Esophagus squamous epithelium (tissue), 4 donors: ENCODE measurements at regions not wholly inside any gene's neighbourhood (a gene's known extent, or its start where the extent isn't known, plus 50 kb on each side); places are given as distances from the start of the nearest gene placed in this dataset.

Experiments used
- POLR2A ChIP-seq, 4 donors: fragments of 450-650 bp; IDR thresholded peaks; one replicate each; pipeline ENCODE4 v1.6.1; 2017; ENCODE audit warnings: antibody characterized with exemption in 4 of 4, mild to moderate bottlenecking in 4 of 4, moderate library complexity in 3 of 4
- TF ChIP-seq, protein P1 (sequence below), 6 experiments: fragments of 450-650 bp in 4 of 6; fragments of 200-600 bp in 2 of 6; sonication (generic) in 2 of 6; IDR thresholded peaks; one replicate each; pipeline ENCODE4 v1.5.1; 2016 to 2019; ENCODE audit warnings: antibody characterized with exemption in 6 of 6, mild to moderate bottlenecking in 4 of 6, moderate library complexity in 4 of 6

DNA sequence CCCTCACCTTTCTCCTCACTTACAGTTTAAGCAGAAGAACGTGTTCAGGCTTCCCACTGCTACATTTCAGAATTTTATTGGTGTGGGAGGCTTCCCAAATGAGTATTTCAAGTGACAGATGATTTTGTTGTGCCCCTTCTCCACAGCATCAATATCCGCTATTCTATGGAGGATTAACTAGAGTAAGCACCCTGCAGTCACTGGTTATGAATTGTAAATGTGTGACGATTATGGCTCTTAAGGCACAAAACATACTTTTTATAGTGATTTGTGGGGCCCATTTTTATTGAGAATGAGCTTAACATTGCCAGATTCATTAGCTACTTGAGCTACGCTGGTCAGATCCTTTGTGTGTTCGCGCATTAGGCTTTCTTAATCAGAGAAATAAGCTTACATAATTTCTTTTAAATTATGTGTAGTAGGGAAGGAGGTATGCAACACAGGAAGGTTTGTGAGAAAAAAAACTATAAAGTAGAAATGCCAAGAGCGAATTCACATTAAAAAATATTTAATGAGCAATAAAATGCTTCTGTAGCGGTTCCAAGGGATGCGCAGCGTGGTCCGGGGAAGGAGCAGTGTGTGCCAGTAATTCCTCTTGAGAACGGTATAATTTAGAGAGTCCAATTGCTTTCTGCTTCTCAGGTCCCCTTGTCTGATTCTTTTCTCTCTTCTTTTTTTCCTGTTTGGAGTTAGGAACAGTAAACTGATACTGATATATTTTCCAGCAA is 2380.4 kb downstream of the MAT2B start:
- TF ChIP-seq, protein P1, sequence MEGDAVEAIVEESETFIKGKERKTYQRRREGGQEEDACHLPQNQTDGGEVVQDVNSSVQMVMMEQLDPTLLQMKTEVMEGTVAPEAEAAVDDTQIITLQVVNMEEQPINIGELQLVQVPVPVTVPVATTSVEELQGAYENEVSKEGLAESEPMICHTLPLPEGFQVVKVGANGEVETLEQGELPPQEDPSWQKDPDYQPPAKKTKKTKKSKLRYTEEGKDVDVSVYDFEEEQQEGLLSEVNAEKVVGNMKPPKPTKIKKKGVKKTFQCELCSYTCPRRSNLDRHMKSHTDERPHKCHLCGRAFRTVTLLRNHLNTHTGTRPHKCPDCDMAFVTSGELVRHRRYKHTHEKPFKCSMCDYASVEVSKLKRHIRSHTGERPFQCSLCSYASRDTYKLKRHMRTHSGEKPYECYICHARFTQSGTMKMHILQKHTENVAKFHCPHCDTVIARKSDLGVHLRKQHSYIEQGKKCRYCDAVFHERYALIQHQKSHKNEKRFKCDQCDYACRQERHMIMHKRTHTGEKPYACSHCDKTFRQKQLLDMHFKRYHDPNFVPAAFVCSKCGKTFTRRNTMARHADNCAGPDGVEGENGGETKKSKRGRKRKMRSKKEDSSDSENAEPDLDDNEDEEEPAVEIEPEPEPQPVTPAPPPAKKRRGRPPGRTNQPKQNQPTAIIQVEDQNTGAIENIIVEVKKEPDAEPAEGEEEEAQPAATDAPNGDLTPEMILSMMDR (IDR thresholded peaks at IDR 0.05): no peak
- no peak for TF ChIP-seq POLR2A (IDR thresholded peaks at IDR 0.05)
